ENCODE measurements at regions not wholly inside any gene's neighbourhood (a gene's known extent, or its start where the extent isn't known, plus 50 kb on each side); places are given as distances from the start of the nearest gene placed in this dataset.
"Not testable (repeated sequence)": the region's sequence is repeated elsewhere in the genome, so short reads cannot be mapped to it uniquely, and the experiment has no call there.

GRCh38 chr4:166153548-166153947, 280.5 kb downstream of the TLL1 start:
- DNase-seq (ENCODE audit: low read depth), result no peak

- no peak for DNase-seq (ENCODE audit: low read depth)
Observed at GRCh38 chr4:166162327-166162726, 289.3 kb downstream of the TLL1 start.

- DNase-seq (ENCODE audit: low read depth), result peak; percentile 17
Observed at GRCh38 chr4:166165829-166166420, 292.9 kb downstream of the TLL1 start.

GRCh38 chr4:166169111-166169510, 296.1 kb downstream of the TLL1 start:
- no peak for DNase-seq (ENCODE audit: low read depth)

GRCh38 chr4:166172619-166173018, 299.6 kb downstream of the TLL1 start:
- no peak for DNase-seq (ENCODE audit: low read depth)

- no peak for DNase-seq (ENCODE audit: low read depth)
Observed at GRCh38 chr4:166174717-166175490, 301.9 kb downstream of the TLL1 start.

- DNase-seq (ENCODE audit: low read depth), result no peak
Observed at GRCh38 chr4:166182145-166182544, 309.1 kb downstream of the TLL1 start.

- no peak for DNase-seq (ENCODE audit: low read depth)
Observed at GRCh38 chr4:166195101-166195500, 322.1 kb downstream of the TLL1 start.

GRCh38 chr4:166197166-166197565, 324.1 kb downstream of the TLL1 start:
- DNase-seq (ENCODE audit: low read depth), result no peak

GRCh38 chr4:166198041-166198440, 325.0 kb downstream of the TLL1 start:
- no peak for DNase-seq (ENCODE audit: low read depth)

- no peak for DNase-seq (ENCODE audit: low read depth)
Observed at GRCh38 chr4:166198516-166199310, 325.7 kb downstream of the TLL1 start.

GRCh38 chr4:166202991-166203390, 330.0 kb downstream of the TLL1 start:
- DNase-seq (ENCODE audit: low read depth), result no peak

GRCh38 chr4:166212326-166212725, 339.3 kb downstream of the TLL1 start:
- DNase-seq (ENCODE audit: low read depth), result not testable (repeated sequence)

- no peak for DNase-seq (ENCODE audit: low read depth)
Observed at GRCh38 chr4:166222271-166222670, 349.2 kb downstream of the TLL1 start.

- no peak for DNase-seq (ENCODE audit: low read depth)
Observed at GRCh38 chr4:166228112-166228511, 355.1 kb downstream of the TLL1 start.

- no peak for DNase-seq (ENCODE audit: low read depth)
Observed at GRCh38 chr4:166229799-166230198, 356.8 kb downstream of the TLL1 start.

GRCh38 chr4:166230841-166231240, 357.8 kb downstream of the TLL1 start:
- DNase-seq (ENCODE audit: low read depth), result no peak

- no peak for DNase-seq (ENCODE audit: low read depth)
Observed at GRCh38 chr4:166239354-166239753, 366.3 kb downstream of the TLL1 start.

- DNase-seq (ENCODE audit: low read depth), result no peak
Observed at GRCh38 chr4:166252487-166253402, 379.7 kb downstream of the TLL1 start.

GRCh38 chr4:166257276-166257675, 384.2 kb downstream of the TLL1 start:
- DNase-seq (ENCODE audit: low read depth), result no peak

- DNase-seq (ENCODE audit: low read depth), result no peak
Observed at GRCh38 chr4:166257891-166258290, 384.9 kb downstream of the TLL1 start.

- no peak for DNase-seq (ENCODE audit: low read depth)
Observed at GRCh38 chr4:166259081-166259480, 386.0 kb downstream of the TLL1 start.
